Fibroblast of villous mesenchyme (primary cell): ENCODE measurements at regions not wholly inside any gene's neighbourhood (a gene's known extent, or its start where the extent isn't known, plus 50 kb on each side); places are given as distances from the start of the nearest gene placed in this dataset.
A peak's percentile ranks its signal among the peaks of the same experiment; 100 is the strongest.

Experiments
- DNase-seq: peaks from one replicate; pipeline ENCODE4 v3.0.0-alpha.2; 2010; ENCODE audit warnings: low read depth
- H3K4me3 ChIP-seq: 2 replicates; pipeline ENCODE4 v1.5.1; 2011; ENCODE audit warnings: low read depth, mild to moderate bottlenecking, low read length
- CTCF ChIP-seq: IDR thresholded peaks from 2 replicates; pipeline ENCODE4 v1.5.1; 2012; ENCODE audit warnings: low read depth, mild to moderate bottlenecking, low read length; ENCODE audit not compliant: insufficient read depth

GRCh38 chr22:46061124-46061500, 84.2 kb upstream of the WNT7B start:
- DNase-seq, result no peak
- no peak overlapping the region for H3K4me3 ChIP-seq
- no peak for TF ChIP-seq CTCF

- TF ChIP-seq CTCF, result no peak
- no peak for DNase-seq
- H3K4me3 ChIP-seq, result no peak overlapping the region
Observed at GRCh38 chr22:46061501-46062231, 84.7 kb upstream of the WNT7B start.

GRCh38 chr22:46062232-46062615, 85.3 kb upstream of the WNT7B start:
- no peak for TF ChIP-seq CTCF
- no peak overlapping the region for H3K4me3 ChIP-seq
- DNase-seq, result no peak

- no peak for DNase-seq
- TF ChIP-seq CTCF, result no peak
- no peak overlapping the region for H3K4me3 ChIP-seq
Observed at GRCh38 chr22:46062971-46063631, 86.1 kb upstream of the WNT7B start.

- no peak overlapping the region for H3K4me3 ChIP-seq
- no peak for TF ChIP-seq CTCF
- peak; percentile 45 for DNase-seq
Observed at GRCh38 chr22:46063846-46064227, 86.5 kb upstream of the PPARA start.

GRCh38 chr22:46064228-46064965, 85.9 kb upstream of the PPARA start:
- no peak overlapping the region for H3K4me3 ChIP-seq

More at GRCh38 chr22:46064228-46064965, 85.9 kb upstream of the PPARA start:
- DNase-seq, result peak; percentile 27
- no peak for TF ChIP-seq CTCF
